Stomach (tissue), 8 donors: ENCODE measurements at regions not wholly inside any gene's neighbourhood (a gene's known extent, or its start where the extent isn't known, plus 50 kb on each side); places are given as distances from the start of the nearest gene placed in this dataset.

Source experiments
- DNase-seq, 2 donors: peaks; one replicate each; pipeline versions ENCODE4 v3.0.0 to v3.0.0-alpha.2; 2013 to 2019
- H3K27ac ChIP-seq, 5 donors: fragments of 200-600 bp in 4 of 5; sonication (generic) in 4 of 5; one replicate each; pipeline ENCODE4 v1.5.1; 2013 to 2019; ENCODE audit warnings: mild to moderate bottlenecking in 1 of 5, moderate library complexity in 1 of 5
- H3K27me3 ChIP-seq, 3 donors: fragments of 200-600 bp; sonication (generic); one replicate each; pipeline ENCODE4 v1.5.1; 2017 to 2019; ENCODE audit warnings: mixed run types in 1 of 3
- H3K36me3 ChIP-seq, 4 donors: fragments of 200-600 bp; sonication (generic); 1 replicate in 3 of 4; 2 replicates in 1 of 4; pipeline ENCODE4 v1.5.1; 2016 to 2019
- H3K4me1 ChIP-seq, 4 donors: fragments of 200-600 bp; sonication (generic); one replicate each; pipeline ENCODE4 v1.5.1; 2016 to 2019
- H3K4me3 ChIP-seq, 4 donors: fragments of 200-600 bp; sonication (generic) in 3 of 4; one replicate each; pipeline ENCODE4 v1.5.1; 2016 to 2019; ENCODE audit warnings: mild to moderate bottlenecking in 1 of 4
- H3K9me3 ChIP-seq, 4 donors: fragments of 200-600 bp; sonication (generic); one replicate each; pipeline ENCODE4 v1.5.1; 2016 to 2019
- EP300 ChIP-seq: sonication (generic); formaldehyde crosslinking; IDR thresholded peaks from one replicate; pipeline ENCODE4 v1.6.1; 2017; ENCODE audit warnings: antibody characterized with exemption
- POLR2A ChIP-seq, 4 donors: fragments of 450-650 bp; IDR thresholded peaks; one replicate each; pipeline ENCODE4 v1.6.1; 2016; ENCODE audit warnings: antibody characterized with exemption in 4 of 4, control low read depth in 2 of 4, mild to moderate bottlenecking in 1 of 4, moderate library complexity in 1 of 4
- POLR2AphosphoS5 ChIP-seq, 3 donors: sonication (generic); formaldehyde crosslinking; IDR thresholded peaks; one replicate each; pipeline ENCODE4 v1.6.1; 2016; ENCODE audit warnings: antibody characterized with exemption in 3 of 3
- WGBS, 5 donors: extraction: QIAGEN DNeasy Blood & Tissue Kit in 3 of 5; methylation state at CpG; one replicate each; pipeline versions ENCODE4 v1.1.5 to v1.1.7; 2013 to 2018; 5-methylcytosine and 5-hydroxymethylcytosine counted together
- intact Hi-C: fragments of 100-400 bp; cut with DNase I; formaldehyde crosslinking; loops from one replicate; pipeline ENCODE4 v1.15.1; 2023; ENCODE audit warnings: low total_unique reads
- TF ChIP-seq, protein P1 (sequence below), 7 experiments: fragments of 450-650 bp in 4 of 7; fragments of 200-600 bp in 3 of 7; sonication (generic) in 3 of 7; IDR thresholded peaks; one replicate each; pipeline ENCODE4 v1.5.1; 2016 to 2019; ENCODE audit warnings: antibody characterized with exemption in 7 of 7, control low read depth in 2 of 7, mild to moderate bottlenecking in 1 of 7
- donor health status: healthy with polysubstance abuse.
- donor health status: Bipolar disorder and iron deficiency.
- donor health status: healthy.

DNA sequence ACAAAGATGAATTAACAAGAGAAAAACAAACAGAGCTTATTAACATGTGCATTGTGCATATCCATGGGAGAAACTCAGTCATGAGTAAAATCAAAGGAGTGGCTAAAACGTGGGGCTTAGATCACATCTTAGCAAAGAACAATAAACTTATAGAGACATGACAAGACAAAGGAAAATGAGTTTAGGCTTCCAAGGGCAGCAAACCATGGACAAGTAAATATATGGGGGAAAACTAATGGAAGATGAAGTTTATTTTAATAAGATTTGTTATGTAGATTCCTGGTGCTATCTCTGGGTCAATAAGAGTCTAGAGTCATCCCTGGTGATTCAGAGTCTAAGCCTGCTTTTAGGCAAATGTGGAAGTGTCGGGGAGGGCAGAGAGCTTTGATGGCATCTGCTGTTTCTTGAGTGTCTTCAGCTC, 87.2 kb upstream of the PLPP4 start:
- peaks cover 0 to 28% (median 0%) of the 10 kb centered on the region in 3 donors for H3K27me3 ChIP-seq
- TF ChIP-seq POLR2A (IDR thresholded peaks at IDR 0.05) = no peak
- no peak for TF ChIP-seq EP300
- TF ChIP-seq, protein P1, sequence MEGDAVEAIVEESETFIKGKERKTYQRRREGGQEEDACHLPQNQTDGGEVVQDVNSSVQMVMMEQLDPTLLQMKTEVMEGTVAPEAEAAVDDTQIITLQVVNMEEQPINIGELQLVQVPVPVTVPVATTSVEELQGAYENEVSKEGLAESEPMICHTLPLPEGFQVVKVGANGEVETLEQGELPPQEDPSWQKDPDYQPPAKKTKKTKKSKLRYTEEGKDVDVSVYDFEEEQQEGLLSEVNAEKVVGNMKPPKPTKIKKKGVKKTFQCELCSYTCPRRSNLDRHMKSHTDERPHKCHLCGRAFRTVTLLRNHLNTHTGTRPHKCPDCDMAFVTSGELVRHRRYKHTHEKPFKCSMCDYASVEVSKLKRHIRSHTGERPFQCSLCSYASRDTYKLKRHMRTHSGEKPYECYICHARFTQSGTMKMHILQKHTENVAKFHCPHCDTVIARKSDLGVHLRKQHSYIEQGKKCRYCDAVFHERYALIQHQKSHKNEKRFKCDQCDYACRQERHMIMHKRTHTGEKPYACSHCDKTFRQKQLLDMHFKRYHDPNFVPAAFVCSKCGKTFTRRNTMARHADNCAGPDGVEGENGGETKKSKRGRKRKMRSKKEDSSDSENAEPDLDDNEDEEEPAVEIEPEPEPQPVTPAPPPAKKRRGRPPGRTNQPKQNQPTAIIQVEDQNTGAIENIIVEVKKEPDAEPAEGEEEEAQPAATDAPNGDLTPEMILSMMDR (IDR thresholded peaks at IDR 0.05) = no peak
- TF ChIP-seq POLR2AphosphoS5 (IDR thresholded peaks at IDR 0.05) = no peak
- no peak overlapping the region for H3K27ac ChIP-seq
- H3K4me1 ChIP-seq = no peaks in the 10 kb centered on the region
- DNase-seq = no peak
- H3K36me3 ChIP-seq = no peaks in the 10 kb centered on the region
- no peaks in the 10 kb centered on the region for H3K9me3 ChIP-seq
- 44 to 53% (median 50%) methylated on average over 2 of the region's 2 CpGs for WGBS, 5 donors
- intact Hi-C loops = no loop called here
- no peak overlapping the region for H3K4me3 ChIP-seq

DNA sequence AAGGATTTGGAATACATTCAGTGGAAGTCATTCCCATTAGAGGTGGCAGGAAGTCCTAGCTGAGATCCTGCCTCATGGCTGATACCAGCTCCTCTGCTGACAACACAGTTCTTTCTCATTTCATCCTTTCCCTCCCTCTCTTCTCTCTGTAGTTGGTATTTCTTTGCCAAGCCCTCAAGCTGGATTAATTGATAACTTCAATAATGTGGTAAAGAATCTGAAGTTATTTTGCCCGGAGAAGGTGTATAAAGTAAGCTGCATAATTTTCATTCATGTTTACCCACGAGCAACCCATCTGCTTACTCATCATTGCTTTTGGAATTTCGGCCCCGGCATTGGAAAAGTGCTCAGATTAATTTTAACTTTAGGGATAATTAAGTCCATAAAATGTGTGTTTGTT, 85.2 kb upstream of the PLPP4 start:
- 81 to 89% (median 84%) methylated on average over 4 of the region's 4 CpGs for WGBS, 5 donors
- Histone ChIP-seq H3K36me3 (no peaks in the 10 kb centered on the region), H3K4me1 (no peaks in the 10 kb centered on the region), H3K27ac (no peak overlapping the region), H3K9me3 (no peaks in the 10 kb centered on the region), H3K27me3 (peaks cover 0 to 20% (median 0%) of the 10 kb centered on the region in 3 donors), H3K4me3 (no peak overlapping the region)
- no peak for DNase-seq
- intact Hi-C loops = no loop called here
- TF ChIP-seq POLR2AphosphoS5 (IDR thresholded peaks at IDR 0.05) (no peak), POLR2A (IDR thresholded peaks at IDR 0.05) (no peak), EP300 (no peak)
- TF ChIP-seq, protein P1 (IDR thresholded peaks at IDR 0.05) = no peak

DNA sequence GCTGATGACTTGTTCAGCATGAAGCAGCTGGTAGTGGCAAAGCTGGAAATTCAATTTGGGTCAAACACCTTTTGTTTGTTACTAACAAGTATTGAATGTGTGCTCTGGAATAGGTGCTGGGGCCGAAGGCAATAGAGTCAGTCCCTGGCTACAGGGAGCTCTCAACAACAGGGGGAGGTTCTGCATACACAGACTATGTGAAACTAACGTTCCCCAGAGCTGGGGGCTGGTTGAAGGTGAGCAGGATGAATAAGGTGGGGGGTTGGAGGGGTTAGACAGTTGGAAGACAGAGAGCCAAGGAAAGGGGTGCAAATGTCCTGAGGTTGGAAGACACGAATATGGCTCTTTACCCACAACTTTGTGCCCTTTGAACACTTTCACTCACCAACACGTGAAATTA, 84.1 kb upstream of the PLPP4 start:
- 58 to 74% (median 70%) methylated on average over 4 of the region's 4 CpGs for WGBS, 5 donors
- no peak for TF ChIP-seq EP300
- H3K4me3 ChIP-seq = no peak overlapping the region

DNA sequence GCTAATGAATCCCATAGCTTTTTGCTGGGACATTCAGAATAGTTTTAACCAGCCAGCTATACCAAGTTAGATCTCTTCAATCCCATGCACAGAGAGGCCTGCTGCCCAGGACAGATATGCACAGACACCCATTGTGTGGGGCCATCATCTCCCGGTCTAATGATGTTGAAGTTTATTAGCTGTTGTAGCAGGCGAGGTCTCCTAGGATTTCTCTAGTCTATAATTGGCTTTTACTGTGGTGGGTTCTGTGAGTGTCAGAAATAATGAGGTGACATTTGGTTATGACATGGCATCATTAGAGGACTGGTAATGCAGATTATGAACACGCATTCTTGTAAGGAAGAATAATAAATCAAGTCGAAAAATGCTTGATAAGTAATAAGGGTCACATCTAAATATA, 81.4 kb upstream of the PLPP4 start:
- DNase-seq = no peak
- no peaks in the 10 kb centered on the region for H3K9me3 ChIP-seq
- intact Hi-C loops = no loop called here
- 64 to 93% (median 83%) methylated on average over 4 of the region's 4 CpGs for WGBS, 5 donors
- no peak overlapping the region for H3K4me3 ChIP-seq
- TF ChIP-seq EP300 = no peak
- no peak overlapping the region for H3K27ac ChIP-seq
- no peaks in the 10 kb centered on the region for H3K4me1 ChIP-seq
- no peaks in the 10 kb centered on the region for H3K36me3 ChIP-seq
- no peaks in the 10 kb centered on the region for H3K27me3 ChIP-seq

More for the DNA sequence above, 84.1 kb upstream of the PLPP4 start:
- intact Hi-C loops = no loop called here
- peaks cover 0 to 15% (median 0%) of the 10 kb centered on the region in 3 donors for H3K27me3 ChIP-seq
- H3K9me3 ChIP-seq = no peaks in the 10 kb centered on the region
- H3K27ac ChIP-seq = no peak overlapping the region
- DNase-seq = no peak
- no peaks in the 10 kb centered on the region for H3K4me1 ChIP-seq
- H3K36me3 ChIP-seq = no peaks in the 10 kb centered on the region

DNA sequence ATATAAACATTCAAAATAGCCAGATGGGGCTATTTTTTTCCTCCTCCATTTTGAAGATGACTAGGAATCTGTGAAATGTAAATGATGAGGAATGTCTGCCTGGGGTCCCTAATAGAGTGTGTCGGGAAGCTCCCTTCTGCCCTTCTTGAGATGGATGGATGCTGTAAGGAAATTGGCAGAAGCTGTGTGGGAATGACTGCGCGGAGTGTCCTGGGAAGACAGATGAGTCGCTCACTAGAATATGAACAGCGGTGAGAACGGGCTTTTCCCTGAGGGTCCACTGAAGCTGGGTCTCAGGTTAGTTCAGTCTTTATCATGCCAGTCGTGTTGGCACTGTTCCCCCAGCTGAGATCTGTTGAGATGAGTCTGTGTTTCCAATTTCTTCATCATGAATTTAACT, 75.1 kb upstream of the PLPP4 start:
- H3K4me3 ChIP-seq = no peak overlapping the region
- no peaks in the 10 kb centered on the region for H3K4me1 ChIP-seq
- intact Hi-C loops = no loop called here
- H3K27me3 ChIP-seq = no peaks in the 10 kb centered on the region
- no peak for TF ChIP-seq EP300
- no peak for TF ChIP-seq POLR2AphosphoS5 (IDR thresholded peaks at IDR 0.05)
- TF ChIP-seq, protein P1 (IDR thresholded peaks at IDR 0.05) = no peak
- TF ChIP-seq POLR2A (IDR thresholded peaks at IDR 0.05) = no peak
- WGBS, 5 donors = 82 to 85% (median 85%) methylated on average over 7 of the region's 7 CpGs
- H3K36me3 ChIP-seq = no peaks in the 10 kb centered on the region
- no peak overlapping the region for H3K27ac ChIP-seq
- H3K9me3 ChIP-seq = no peaks in the 10 kb centered on the region
- no peak for DNase-seq
